NCI-H748 treated with DMSO at 0.1 percent for 48 hours (cell line): ENCODE measurements at regions not wholly inside any gene's neighbourhood (a gene's known extent, or its start where the extent isn't known, plus 50 kb on each side); places are given as distances from the start of the nearest gene placed in this dataset.
"Not testable (repeated sequence)": the region's sequence is repeated elsewhere in the genome, so short reads cannot be mapped to it uniquely, and the experiment has no call there.

ENCODE experiments used
- DNase-seq: peaks from one replicate; lab custom pipeline; 2025; lab: John Stamatoyannopoulos, UW

DNA sequence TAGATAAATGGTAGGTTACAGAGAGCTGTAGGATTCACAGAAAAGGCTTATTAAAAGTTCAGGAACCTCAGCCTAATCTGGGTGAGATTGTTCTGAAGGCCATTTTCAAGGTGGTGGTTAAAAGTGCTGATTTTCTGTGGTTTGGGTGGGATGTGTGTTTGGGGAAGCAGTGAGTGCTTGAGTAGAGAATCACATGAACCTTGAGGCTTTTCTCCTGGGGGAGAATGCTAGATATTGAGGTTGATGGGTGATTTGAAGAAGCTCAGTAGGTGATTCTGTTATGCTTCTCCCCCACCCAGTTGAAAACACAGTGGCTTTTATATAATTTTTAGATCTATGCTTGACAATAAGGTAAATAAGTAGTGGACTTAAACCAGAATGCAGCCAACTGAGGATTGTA is 420.9 kb downstream of the PCNX1 start:
- DNase-seq: no peak

DNA sequence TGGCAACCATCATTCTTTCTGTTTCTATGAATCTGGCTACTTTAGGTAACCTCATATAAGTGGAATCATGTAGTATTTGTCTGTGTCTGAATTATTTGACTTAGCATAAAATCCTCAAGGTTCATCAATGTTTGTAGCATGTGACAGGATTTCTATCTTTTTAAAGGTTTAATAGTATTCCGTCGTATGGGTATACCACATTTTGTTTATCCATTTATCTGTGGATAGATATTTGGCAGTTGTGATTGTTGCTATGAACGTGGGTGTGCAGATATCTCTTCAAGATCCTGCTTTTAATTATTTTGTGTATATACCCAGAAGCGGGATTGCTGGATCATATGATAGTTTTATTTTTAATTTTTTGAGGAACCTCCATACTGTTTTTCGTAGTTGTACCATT is 421.7 kb downstream of the PCNX1 start:
- DNase-seq: no peak

DNA sequence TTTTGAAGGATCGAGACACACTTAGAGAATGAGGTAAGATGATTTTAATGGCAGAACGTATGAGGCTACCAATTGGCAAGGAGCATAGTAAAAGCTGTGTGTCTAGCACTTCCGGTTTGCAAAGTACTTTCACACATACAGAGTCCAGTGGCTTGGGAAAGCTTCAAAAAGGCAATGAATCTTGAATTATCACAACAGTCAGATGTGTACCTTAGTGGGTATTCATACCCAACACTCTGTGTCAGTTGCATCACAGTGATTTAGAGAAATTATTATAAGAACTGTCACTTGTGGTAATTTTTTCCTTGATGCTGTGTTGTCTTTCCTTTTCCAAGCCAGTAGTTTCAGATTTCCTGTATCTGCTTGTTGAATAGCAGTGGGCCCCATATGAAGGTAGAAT is 424.1 kb downstream of the PCNX1 start:
- DNase-seq: no peak

DNA sequence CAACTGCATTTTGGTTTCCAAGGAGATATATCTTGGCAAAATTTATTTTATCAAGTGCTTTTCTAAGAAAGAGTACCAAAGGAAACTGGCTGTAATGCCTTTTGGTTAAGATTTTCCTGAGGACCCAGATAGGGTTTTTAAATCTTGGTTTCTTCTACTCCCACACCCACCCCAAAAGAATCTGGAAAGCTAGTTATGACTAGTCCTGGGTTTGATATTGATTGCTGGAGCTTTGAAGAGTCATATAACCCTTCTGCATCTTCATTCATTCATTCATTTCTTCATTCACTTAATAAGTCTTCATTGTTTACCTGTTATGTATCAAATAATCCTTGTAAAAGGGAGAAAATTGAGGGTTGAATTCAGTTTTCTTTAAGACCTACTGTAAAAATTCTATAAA is 425.2 kb downstream of the PCNX1 start:
- DNase-seq: no peak

DNA sequence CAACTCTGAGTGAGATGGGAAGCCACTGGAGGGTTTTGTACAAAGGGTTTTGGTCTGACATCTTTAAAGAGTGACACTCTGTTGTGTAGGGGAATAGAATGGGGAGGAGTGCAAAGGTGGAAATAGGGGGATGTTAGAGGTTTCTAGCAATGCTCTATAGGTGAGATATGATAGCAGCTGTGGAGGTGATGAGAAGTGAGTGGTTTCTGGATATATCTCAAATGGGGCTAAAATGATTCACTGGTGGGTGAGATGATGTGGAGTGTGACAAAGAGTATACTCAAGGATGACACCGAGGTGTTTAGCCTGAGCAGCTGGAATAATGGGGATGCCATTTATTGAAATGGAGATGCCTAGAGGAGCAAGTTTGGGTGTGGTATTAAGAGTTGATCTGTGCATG is 426.4 kb downstream of the PCNX1 start:
- DNase-seq: no peak

DNA sequence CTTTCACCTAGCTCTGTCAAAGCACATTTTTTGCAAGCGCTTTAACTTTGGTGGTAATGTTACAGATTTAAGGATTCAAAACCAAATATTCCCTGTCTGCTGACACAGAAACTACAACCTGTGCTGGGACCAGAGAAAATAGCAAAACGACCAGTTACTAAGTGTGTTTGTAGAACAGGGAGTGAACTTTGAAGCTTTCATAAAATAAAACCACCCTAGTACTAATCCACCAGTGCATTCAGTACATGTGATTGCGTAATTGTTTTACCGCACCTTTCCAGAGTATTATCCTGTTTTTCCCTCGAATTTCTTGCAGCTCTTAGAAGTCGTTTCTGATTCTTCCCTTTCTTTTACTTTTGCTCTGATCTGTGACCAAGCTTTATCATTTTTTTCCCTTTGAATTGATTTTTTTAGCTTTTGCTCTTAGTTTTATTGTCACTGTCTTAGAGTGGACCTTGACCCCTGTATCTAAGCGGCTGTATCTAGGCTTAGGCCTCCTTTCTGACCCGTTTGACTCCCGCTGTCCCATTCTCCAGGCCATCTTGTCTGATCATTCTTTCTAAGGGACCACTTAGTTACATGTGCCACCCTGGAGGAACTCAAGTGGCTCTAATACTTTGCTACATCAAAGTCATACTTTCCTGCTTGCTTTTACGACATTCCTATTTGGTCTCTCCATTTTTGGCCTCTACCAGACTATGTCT is 429.4 kb downstream of the PCNX1 start:
- no peak for DNase-seq

DNA sequence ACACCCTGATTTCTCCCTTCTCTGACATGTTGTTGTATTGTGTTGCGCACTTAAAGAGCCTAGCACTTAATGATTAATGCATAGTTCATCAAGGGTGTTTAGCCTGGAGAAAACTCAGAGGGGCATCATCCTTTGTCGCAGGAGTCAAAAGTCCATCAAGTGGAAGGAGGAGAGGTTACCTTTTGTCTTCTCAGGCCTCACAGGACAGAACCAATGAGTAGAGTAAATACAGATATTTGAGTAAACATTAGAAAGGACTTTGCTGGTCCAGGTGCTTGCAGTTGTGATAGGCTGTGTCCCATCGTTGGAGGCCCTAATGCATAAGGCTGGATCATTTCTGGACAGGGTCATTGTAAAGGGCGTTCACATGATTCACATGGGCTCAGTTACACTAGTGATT is 430.9 kb downstream of the PCNX1 start:
- DNase-seq: no peak

DNA sequence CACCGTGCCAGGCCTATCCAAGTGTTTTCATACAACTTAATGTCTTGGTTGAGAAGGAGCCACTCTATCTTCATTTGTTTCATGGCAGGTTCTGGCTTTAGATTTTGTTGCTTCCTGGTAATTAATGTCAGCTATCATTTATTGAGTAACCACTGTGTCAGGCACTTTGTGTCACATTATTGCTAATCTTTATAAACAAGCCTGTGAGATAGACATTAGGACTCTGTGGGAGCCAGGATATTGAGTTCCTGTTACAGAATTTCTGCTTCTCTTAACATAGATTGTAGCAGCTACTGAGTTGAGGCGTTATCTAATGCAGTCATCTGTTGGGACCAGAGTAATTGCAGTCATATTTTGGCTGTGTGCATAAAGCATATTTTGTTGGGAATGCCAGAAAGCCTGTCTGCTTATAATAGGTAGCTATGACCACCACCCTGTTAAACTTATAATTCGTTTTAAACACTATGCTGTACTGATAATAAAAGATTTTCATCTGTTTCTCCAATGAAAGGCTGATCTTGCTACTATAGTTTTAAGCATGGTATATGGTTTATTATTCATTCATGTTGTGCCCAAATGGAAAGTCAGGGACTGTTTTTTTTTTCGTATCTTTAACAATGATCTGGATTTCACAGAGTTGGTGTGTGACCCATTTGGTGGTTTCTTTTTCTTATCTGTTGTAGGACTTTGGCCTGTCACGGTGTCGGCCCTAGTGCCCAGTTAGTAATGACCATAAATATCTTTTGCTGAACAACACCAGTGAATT is 432.6 kb downstream of the PCNX1 start:
- DNase-seq: no peak

DNA sequence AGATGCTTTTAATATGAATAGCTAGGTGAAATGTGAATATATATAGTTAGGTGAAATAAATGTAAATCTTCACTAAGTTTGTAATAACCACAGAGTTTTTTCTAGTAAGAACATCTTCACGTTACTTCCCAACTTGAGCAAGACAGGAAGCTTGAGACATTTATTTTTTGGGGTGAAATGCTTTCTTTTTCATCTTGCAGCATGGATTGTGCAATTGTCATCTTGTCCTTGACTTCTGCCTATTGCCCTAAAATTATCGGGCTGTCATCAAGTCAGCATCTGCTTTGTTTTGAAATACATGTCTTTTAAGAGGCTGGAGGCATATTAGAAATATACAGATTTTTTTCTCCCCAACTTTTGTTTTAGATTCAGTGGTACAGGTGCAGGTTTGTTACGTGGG is 433.9 kb downstream of the PCNX1 start:
- no peak for DNase-seq

DNA sequence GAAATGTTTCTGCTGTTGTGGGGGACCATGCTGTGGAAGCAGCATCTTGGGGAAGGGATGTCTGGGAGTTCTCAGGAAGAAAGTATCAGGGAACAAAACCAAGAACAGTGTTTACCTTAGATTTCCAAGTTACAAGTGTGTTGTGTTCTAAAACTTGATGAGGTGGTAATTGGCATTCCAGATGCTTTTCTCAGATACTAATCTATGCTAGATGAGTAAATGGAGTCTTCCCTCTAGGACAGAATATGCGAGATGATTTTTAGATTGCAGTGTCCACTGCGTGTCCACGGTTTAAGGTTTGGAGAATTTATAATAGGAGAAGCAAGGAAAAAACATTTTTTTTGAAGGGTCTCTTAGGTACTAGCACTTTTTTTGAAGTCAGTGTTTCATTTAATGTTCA is 436.5 kb downstream of the PCNX1 start:
- no peak for DNase-seq

DNA sequence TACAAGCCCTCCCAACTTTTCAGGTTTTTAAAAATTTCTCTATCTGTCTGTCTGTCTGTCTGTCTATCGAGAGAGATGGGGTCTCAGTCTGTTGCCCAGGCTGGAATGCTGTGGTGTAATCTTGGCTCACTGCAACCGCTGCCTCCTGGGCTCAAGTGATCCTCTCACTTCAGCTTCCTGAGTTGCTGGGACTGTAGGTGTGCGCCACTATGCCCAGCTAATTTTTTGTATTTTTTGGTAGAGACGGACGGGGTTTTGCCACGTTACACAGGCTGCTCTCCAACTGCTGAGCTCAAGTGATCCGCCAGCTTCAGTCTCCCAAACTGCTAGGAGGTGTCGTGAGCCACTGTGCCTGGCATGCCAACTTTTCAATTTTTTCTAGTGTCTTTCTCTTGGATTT is 437.2 kb downstream of the PCNX1 start:
- no peak for DNase-seq

DNA sequence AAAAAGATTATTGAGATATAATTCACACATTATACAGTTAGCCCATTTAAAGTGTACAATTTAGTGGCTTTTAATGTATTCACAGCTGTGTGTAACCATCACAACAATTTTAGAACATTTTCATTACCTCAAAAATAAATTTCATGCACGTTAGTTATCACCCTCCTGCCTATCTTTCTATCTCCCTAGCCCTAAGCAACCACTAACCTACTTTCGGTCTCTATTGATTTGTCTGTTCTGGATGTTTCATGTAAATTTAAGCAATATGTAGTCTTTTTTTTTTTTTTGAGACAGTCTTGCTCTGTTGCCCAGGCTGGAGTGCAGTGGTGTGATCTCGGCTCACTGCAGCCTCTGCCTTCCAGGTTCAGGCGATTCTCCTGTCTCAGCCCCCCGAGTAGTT is 439.4 kb downstream of the PCNX1 start:
- no peak for DNase-seq

DNA sequence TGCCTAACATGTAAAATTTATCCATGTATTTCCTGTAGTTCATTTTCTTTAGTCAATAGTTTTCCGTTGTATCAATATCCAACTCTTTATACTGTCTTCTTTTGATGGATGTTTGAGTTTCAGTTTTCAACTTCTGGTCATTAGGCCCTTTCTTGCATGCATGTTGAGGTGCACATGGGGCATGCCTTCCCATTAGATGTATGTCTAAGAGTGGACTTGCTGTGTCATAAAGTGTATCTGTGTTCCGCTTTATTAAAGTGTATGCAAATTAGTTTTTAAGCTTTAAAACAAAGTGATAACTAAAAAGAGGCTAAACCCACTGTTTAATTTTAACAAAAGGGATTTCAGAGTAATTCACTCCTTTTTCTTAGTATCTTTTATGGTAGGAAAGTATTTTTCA is 441.1 kb downstream of the PCNX1 start:
- no peak for DNase-seq

DNA sequence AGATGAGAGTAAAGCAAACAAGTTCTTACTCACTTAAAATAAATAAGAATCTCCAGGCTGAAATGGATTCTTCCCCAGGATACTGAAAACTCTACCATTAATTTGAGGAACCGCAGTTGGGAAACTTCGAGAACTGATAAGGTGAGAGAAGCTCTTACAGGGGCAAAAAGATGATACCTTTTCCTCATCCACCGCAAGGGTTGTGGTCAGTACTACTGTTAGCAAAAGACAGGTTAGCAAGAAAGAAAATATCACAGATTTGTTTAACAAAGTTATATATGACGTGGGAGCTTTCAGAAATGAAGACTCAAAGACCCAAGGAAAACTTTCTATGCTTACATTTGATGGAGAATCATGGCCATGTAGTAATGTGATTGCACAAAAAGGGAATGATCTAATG is 441.6 kb downstream of the PCNX1 start:
- no peak for DNase-seq

DNA sequence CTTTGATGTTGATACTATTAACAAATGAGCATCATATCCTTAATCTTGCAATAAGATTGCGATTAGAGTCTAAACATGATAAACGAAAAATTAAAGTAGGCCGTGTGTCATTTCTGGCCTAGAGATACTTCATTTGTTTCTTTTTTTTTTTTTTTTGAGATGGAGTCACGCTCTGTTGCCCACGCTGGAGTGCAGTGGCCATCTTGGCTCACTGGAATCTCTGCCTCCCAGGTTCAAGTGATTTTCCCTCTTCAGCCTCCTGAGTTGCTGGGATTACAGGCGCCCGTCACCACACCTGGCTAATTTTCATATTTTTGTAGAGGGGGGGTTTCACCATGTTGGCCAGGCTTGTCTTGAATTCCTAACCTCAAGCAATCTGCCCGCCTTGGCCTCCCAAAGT is 446.9 kb downstream of the PCNX1 start:
- no peak for DNase-seq

DNA sequence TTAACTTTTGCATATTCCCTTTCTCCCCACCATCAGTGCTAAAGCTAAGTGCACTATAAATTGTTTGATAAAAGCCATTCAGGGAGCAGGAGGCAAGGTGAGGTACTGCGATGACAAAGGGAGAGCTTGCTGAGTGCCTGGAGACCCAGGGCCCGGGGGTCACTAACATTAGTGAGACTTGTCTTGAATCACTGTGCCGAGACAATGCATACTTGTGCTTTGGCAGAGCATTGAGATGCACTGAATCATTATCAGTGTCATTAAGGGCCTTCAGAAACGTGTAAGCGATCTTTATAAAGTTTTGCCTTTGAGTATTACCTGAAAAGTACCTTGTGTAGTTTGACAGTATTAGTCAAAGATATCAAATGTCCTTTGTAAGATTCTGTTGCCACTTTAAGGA is 447.5 kb downstream of the PCNX1 start:
- DNase-seq: no peak

DNA sequence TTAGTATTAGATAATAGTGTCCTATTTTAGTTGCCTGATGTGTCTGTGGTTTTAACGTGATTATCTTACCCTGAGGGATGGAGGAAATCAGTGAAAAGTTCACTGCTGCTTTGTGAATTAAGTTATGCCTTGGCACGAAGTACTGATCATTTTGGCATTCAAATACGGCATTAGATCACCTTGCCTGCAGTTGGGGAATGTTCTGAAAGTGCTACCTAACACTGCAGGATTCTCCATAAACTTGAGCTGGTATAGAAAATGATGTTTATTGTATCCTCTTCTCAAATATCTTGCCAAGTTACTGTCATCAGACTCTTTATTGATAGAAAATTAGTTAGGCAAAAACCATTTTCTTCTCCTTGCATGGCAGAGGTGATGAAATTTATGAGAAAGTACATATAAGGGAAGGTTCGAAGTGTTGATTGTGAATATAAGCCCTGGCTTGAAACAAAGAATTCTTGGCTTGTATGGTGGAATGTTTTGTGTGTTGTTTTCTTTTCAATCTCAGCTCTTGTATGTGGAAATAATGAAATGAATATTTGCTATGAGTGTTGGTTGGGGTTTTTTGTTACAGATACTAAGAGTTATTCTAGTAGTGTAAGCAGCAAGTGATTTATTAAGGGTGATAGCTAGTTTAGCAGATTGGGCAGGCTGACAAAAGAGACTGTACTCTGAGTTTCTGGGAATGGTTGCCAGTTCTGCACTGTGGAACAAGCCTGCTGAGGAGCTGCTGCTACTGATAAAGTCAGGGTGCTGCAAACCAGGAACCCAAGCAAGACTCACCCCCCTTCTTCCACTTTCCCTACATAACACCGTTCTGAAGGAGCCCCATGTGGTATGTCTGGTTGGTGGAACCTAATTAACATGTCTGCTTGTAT is 448.3 kb downstream of the PCNX1 start:
- DNase-seq: no peak

DNA sequence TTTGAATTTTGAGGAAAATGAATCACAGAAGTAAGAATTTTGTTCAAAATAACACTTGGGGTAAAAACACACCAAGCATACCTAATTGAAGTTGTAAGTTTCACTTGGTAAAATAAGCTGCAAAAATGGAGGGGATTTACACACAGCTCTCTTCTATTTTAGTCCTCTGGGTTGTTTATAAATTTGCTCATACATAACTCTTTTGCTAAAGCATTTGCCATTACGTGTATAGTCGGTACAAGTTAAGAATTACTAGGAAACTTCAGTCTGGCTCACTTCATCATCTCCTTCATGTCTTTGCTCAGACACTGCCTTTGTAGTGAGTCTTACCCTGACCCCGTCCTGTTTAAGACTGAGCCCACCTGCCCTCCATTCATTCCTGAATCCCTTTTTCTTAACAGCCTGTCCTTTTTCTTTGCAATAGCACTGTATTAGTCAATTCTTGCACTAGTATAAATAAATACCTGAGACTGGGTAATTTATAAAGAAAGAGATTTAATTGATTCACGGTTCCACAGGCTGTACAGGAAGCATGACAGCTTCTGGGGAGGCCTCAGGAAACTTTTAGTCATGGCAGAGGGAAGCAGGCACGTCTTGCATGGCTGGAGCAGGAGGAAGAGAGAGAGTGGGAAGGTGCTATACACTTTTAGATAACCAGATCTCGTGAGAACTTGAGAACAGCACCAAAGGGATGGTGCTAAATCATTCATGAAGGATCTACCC is 451.1 kb downstream of the PCNX1 start:
- no peak for DNase-seq

DNA sequence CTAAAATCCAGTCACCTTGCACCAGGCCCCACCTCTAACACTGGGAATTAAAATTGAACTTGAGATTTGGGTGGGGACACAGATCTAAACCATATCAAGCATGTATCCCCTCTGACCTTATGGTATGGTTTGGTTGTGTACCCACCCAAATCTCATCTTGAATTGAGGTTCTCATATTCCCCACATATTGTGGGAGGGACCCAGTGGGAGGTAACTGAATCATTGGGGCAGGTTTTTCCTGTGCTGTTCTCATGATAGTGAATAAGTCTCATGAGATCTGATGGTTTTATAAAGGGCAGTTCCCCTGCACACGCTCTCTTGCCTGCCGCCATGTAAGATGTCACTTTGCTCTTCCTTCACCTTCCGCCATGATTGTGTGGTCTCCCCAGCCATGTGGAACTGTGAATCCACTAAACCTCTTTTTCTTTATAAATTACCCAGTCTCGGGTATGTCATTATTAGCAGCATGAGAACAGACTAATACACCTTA is 451.7 kb downstream of the PCNX1 start:
- DNase-seq: not testable (repeated sequence)

DNA sequence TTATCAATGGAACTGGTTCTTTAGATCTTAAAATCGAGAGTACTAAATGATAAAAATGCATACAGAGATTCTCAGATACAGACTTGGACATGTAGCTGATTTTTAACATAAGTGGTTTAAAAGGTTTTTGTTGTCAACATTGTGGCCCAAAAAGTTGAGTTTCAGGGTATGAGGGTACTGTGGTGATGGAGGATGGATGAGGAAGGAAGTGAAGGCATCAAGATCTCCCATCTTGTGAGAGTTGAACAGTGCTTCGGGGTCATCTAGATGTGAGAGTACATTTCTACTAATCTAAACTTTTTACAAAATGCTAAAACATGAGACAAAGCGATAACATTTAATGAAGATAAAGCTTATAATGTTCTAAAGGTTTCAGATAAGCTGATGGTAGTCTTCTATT is 452.6 kb downstream of the PCNX1 start:
- no peak for DNase-seq

DNA sequence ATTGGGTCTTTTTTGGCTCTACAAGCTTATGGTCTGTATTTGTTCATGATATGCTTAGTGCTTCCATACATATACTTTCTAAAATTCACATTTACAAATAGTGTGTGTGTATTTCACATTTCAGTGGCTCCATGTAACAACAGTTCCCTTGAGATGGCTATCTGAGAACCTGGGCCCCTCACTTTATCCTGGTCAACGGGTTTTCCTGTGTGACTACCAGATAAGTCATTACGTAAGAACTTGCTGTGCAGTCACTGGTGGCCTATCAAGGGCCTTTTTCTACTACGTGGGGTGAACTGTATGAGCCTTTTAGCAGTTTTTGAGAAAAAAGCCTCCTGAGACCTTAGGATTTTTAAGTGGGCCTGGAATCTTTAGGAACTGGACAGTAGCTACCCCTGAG is 454.1 kb downstream of the PCNX1 start:
- no peak for DNase-seq

DNA sequence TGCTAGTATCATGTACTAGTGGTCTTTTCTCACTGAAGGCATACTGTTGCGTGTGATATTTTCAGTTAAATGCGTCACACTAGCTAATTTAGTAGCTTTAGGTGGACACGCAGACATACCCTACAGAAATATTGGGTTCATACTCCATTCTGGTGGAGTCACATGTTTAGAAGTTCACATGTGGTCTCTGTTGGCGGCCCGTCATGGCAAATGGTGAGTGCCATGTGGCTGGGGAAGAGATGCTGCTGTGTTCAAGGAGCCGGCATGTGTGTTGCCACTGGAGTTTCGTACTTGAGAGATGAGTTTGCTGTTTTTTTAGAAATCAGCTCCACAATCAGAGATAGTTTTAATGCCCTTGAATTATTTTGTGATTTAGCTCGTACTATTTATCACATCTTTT is 454.6 kb downstream of the PCNX1 start:
- DNase-seq: no peak
